ENCODE measurements at regions not wholly inside any gene's neighbourhood (a gene's known extent, or its start where the extent isn't known, plus 50 kb on each side); places are given as distances from the start of the nearest gene placed in this dataset.

DNA sequence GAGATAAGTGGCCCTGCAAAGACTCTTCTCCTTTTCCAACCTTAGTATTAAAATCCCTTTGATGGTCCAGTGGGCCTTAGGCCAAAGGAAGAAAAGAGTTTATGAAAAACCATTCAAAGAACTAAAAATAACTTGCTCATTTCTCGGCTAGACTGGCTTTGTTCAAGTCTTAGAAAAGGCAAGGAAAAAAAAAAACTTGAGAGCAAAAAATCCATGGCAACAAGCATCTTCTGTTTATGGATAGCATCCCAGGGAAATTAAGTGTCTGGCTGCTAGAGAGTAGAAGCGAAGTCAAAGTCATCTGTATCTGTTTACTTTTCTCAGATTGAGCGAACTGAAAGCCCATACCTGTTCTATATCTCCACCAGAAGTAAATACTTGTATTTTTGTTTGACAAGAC lies 129.6 kb downstream of the KCTD15 start:
- no peak for TF ChIP-seq POLR2A (IDR thresholded peaks at IDR 0.05)
- TF ChIP-seq, protein P1, sequence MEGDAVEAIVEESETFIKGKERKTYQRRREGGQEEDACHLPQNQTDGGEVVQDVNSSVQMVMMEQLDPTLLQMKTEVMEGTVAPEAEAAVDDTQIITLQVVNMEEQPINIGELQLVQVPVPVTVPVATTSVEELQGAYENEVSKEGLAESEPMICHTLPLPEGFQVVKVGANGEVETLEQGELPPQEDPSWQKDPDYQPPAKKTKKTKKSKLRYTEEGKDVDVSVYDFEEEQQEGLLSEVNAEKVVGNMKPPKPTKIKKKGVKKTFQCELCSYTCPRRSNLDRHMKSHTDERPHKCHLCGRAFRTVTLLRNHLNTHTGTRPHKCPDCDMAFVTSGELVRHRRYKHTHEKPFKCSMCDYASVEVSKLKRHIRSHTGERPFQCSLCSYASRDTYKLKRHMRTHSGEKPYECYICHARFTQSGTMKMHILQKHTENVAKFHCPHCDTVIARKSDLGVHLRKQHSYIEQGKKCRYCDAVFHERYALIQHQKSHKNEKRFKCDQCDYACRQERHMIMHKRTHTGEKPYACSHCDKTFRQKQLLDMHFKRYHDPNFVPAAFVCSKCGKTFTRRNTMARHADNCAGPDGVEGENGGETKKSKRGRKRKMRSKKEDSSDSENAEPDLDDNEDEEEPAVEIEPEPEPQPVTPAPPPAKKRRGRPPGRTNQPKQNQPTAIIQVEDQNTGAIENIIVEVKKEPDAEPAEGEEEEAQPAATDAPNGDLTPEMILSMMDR (IDR thresholded peaks at IDR 0.05): no peak
- TF ChIP-seq POLR2AphosphoS5 (IDR thresholded peaks at IDR 0.05): no peak
- TF ChIP-seq EP300 (IDR thresholded peaks at IDR 0.05): no peak

Data from stomach (tissue), 4 donors.